ENCODE measurements at regions not wholly inside any gene's neighbourhood (a gene's known extent, or its start where the extent isn't known, plus 50 kb on each side); places are given as distances from the start of the nearest gene placed in this dataset.
"Not testable (repeated sequence)": the region's sequence is repeated elsewhere in the genome, so short reads cannot be mapped to it uniquely, and the experiment has no call there.

DNA sequence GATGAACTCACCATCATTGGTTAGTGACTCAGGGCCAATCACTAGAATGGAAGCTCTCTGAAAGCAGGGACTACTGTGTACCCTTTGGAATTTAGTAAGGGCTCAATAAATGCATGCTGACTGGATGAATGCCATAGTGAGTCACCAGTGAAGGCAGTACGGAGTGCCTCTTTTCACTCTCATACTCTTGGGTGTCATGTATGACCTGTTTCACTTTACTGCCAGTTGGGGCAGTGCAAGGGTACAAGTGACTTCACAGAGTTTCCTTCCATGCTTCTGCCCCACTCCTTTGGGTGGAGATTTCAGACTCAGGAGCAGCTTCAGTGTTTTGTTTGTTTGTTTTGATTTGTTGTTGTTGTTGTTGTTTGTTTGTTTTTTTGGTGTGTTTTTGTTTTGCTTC, 57.7 kb downstream of the SOX3 start:
- in situ Hi-C loops (cut with MboI; ENCODE audit: low pct_unique_long_range_greater_than_20kb, low sequenced_read_pairs), result no loop called here
- DNase-seq, result no peak

DNA sequence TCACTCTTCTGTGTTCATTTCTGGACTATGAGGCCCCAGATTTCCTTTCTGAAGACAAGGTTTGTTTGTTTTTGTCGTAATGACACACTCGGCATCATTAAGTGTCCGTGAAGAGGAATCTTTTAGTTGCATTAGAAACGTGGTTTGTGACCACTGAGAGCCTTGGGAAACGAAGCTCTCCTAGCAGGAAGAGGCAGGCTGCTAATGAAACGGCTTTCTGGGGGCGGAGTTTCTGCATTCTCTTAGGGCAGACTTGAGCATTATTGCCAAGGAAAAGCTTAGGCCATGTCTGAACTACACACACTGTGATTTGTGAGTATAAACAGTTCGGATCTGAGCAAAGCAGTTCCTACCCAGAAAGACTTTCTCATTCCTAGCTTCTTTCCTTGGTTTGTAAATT, 64.0 kb downstream of the SOX3 start:
- no peak for DNase-seq
- in situ Hi-C loops (cut with MboI; ENCODE audit: low pct_unique_long_range_greater_than_20kb, low sequenced_read_pairs), result no loop called here

DNA sequence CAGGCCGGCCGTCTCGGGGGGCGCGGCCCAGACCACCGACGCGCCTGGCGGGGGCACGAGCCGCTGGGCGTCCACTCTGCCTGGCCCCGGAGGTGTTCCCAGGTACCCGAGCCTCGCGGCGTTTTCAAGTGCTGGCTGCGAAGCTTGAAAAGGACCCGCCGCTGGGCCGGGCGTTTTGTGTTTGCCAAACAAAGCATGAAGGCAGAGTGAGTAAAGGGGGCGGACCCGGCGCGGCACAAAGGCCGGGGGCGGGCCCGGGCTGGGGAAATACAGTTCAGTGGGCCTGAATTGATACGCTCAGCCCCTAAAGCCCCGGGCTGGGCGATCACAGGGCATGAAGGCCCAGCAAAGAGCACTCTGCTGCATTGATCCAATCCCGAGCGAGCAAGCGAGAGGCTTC, 65.4 kb downstream of the SOX3 start:
- in situ Hi-C loops (cut with MboI; ENCODE audit: low pct_unique_long_range_greater_than_20kb, low sequenced_read_pairs), result no loop called here
- no peak for DNase-seq

DNA sequence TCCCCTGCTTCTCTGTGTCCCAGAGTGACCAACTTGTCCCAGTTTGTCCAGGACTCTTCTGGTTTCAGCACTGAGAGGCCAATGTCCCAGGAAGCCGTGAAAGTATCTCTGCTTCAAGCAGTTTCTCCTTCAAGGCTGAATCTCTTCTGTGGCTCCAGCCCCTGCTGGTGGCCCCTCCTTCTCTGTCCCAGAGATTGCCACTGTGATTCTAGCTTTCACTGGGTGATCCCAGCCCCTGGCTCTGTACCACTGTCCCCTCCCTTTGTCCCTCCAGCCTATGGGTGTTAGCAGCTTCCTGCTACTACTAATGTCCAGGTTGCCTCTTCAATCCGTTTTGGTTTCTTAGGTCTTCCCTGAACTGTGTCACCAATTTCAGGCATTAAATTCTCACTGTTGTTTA, 70.5 kb downstream of the SOX3 start:
- in situ Hi-C loops (cut with MboI; ENCODE audit: low pct_unique_long_range_greater_than_20kb, low sequenced_read_pairs), result no loop called here
- no peak for DNase-seq

DNA sequence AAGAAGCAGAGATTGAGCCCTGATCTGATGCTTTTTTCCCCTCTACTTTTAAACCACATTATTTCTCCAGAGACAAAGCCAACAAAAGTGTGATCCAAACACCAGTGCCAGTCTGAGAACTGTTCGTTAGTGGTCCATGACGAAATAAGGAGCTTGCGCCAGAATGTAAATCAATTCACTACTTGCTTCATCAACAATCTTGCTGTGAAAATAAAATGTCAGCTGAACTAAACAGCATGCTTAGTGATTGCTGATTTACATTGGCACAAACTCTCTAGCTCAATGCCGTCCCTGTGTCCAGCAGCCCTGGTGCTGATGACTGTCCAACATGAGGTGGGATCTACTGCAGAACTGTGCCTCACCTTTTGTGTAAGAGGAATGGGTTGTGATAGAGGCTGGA, 71.3 kb downstream of the SOX3 start:
- in situ Hi-C loops (cut with MboI; ENCODE audit: low pct_unique_long_range_greater_than_20kb, low sequenced_read_pairs), result no loop called here
- no peak for DNase-seq

DNA sequence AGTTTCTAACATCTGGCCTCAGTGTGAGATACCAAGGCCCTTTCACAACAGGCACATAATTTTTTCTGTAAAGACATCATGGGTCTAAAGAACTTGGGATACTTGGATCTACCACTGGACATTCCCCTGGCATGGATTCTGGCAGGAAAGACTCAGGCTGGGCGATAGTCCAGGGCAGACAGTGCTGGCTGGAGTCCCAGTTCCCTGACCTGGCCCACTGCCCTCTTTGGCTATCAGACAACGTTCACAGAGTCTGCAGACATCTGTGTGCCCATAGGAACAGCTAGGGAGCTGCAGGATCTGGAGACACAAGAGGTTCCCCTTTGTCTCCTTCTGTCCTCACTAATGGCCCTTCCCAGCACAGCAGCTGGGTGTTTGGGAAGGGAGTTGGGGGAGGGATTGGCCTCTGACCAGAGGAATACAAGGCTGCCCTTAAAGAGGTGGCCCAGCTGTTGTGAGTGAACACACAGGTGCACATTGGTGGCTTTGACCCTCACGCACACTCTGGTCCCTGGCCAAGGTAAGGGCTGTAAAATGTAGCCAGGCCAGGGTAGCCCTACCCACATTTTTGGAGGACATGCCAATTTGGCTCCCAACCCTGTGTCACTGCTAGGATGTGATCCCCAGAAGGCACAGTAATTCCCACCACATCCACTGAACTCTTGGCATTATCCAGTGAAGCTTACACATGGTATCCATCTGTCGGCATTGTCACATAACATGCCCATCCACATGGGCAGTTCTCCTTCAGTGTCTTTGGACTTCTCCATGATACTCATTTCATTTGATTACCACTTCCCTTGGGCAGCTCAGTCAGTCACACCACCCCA, 72.3 kb downstream of the SOX3 start:
- DNase-seq, result no peak
- in situ Hi-C loops (cut with MboI; ENCODE audit: low pct_unique_long_range_greater_than_20kb, low sequenced_read_pairs), result no loop called here

DNA sequence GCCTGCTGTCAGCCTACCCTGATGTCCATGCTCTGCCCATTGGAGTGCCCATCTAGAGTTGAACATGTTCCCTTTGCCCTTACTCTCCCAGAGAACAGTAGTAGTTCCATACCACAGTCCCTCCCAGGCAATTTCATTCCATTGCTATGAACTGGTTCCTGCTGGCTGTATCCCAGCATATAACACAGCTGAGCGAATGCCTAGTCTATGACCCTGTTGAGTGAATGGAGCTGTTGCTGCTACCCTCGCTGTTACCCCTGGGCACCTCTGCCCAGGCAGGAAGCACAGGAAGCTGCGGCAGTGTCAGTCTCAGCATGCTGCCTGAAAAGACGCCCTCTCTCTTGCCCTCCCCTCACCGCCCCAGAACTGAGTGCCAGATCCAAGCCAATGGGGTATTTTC, 73.3 kb downstream of the SOX3 start:
- in situ Hi-C loops (cut with MboI; ENCODE audit: low pct_unique_long_range_greater_than_20kb, low sequenced_read_pairs), result no loop called here
- DNase-seq, result no peak

DNA sequence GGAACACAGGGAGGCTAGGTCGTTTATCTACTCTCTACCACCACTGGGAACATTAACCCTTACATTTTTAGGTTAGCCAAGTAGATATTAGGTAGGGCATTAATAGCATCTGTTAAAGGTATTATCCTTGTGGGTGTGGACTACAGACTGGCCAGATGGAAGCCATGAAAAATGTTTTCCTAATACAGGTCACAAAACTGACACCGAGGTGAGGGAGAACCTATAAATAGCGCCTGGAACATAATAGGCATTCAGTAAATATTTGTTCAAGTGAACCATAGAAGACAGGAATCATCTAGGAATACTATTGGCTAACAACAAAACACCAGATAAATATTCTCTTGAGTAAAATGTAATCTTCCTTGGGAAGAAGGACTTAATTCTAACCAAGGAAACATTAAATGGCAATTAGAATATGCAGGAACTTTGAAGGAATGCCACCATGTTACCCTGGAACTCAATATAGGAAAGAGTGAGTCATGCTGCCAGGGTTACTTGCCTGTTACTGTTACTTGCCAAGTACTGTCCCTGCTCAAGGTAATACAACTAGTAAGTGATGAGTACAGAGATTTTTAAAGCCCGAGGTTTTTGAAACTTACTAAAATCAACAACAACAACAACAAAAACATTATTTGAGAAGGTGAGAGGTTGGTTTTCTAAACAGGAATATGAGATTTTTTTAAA, 79.0 kb downstream of the SOX3 start:
- in situ Hi-C loops (cut with MboI; ENCODE audit: low pct_unique_long_range_greater_than_20kb, low sequenced_read_pairs), result no loop called here
- no peak for DNase-seq

DNA sequence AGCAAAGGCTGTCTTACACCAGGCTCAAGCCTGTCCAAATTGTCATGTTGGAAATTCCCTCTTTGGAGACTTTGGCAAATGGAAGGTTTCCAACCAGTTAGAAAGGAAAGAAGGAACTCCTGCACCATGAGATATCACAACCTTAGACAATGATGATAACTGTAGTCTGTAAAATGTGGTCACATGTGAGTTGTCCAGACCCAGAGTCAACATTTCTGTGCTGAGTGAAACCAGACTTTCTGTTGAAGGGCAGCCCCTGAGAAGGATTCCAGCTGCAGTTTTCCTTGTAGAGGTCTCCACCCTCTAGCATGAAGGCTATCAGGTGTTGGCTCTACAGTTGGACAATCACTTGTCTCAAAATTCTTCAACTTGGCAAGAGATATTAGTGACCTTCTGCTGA, 82.4 kb downstream of the SOX3 start:
- in situ Hi-C loops (cut with MboI; ENCODE audit: low pct_unique_long_range_greater_than_20kb, low sequenced_read_pairs), result no loop called here
- no peak for DNase-seq

DNA sequence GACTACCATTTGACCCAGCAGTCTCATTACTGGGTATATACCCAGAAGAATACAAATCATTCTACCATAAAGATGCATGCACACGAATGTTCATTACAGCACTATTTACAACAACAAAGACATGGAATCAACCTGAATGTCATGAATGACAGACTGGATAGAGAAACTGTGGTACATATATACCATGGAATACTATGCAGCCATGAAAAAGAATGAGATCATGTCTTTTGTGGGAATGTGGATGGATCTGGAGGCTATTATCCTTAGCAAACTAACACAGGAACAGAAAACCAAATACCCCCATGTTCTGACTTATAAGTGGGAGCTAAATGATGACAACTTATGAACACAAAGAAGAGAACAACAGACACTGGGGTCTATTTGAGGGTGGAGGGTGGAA, 102.7 kb downstream of the SOX3 start:
- DNase-seq; in situ Hi-C loops (cut with MboI; ENCODE audit: low pct_unique_long_range_greater_than_20kb, low sequenced_read_pairs): not testable (repeated sequence)

DNA sequence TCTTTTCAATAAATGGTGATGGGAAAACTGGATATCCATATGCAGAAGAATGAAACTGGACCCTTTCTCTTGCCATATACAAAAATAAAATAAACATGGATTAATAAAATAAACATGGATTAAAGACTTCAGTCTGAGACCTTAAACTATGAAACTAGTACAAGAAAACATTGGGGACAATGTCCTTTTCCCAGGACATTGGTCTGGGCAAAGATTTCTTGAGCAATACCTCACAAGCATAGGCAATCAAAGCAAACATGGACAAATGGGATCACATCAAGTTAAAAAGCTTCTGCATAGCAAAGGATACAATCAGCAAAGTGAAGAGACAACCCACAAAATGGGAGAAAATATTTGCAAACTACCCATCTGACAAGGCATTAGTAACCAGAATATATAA, 108.5 kb downstream of the SOX3 start:
- DNase-seq; in situ Hi-C loops (cut with MboI; ENCODE audit: low pct_unique_long_range_greater_than_20kb, low sequenced_read_pairs): not testable (repeated sequence)

DNA sequence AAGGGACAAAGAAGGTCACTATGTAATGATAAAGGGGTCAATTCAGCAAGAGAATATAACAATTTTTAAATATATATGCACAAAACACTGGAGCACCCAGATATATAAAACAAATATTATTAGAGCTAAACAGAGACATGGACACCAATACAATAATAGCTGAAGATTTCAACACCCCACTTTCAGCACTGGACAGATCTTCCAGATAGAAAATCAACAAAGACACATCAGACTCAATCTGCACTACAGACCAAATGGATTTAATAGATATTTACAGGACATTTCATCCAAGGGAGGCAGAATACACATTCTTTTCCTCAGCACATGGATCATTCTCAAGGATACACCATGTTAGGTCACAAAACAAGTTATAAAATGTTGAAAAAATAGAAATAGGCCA, 111.4 kb downstream of the SOX3 start:
- in situ Hi-C loops (cut with MboI; ENCODE audit: low pct_unique_long_range_greater_than_20kb, low sequenced_read_pairs), result no loop called here

DNA sequence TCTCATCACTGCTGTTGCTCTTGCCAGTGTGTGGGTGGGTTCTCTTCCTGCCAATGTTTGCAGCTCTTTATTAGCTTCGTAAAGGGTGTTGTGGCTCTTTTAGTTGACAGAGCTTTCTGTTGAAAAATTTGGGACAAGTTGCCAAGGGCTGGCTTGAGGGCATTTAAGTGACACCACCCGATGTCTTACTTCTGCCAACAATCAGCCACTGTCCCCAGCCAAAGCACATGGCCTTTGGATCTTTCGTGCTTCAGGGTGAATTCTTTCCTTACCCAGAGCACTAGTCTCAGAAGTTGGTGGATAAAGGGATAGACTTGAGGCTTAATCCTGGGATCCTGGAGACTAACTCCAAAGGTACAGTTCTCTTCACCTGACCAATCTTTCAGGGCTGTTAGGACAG, 113.6 kb downstream of the SOX3 start:
- no peak for DNase-seq
- in situ Hi-C loops (cut with MboI; ENCODE audit: low pct_unique_long_range_greater_than_20kb, low sequenced_read_pairs), result no loop called here

More for the DNA sequence above, 111.4 kb downstream of the SOX3 start:
- DNase-seq, result no peak

DNA sequence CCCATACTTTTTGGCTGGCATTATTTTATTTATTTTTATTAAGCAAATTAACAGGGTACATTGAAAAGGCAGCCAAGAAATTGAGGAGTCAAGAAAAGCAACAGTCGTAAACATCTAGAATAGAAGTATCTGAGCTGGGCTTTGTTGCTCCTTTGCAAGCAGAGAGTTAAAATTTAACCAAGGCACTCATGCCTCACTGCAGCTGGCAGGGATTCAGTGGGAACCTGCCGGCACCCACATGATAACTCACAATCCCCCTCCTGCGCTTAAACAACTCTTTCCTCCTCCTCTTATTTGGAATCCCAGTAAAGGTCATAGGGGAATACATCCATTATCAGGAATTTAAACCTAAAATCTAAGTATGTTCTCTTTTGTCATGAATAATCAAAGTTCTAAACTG, 115.5 kb downstream of the SOX3 start:
- no peak for DNase-seq
- in situ Hi-C loops (cut with MboI; ENCODE audit: low pct_unique_long_range_greater_than_20kb, low sequenced_read_pairs), result no loop called here

DNA sequence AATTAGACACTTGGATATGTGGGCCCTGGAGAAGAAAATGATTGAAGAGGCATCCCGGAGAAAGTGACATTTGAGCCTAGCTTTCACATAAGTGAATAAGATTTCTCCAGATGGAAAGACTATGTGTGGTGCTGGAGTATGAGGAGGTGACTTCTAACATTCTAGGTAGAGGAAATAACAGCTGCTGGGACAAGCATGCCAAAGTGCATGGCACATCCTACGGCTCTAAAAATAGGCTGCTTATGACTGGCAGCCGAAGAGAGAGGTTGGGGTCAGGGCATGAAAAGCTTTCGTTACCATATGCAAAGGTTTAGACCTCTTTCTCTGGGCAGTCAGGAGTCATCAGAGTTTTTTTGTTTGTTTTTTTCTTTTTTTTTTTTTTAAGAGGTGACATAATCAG, 142.0 kb downstream of the SOX3 start:
- in situ Hi-C loops (cut with MboI; ENCODE audit: low pct_unique_long_range_greater_than_20kb, low sequenced_read_pairs), result no loop called here
- DNase-seq, result no peak

DNA sequence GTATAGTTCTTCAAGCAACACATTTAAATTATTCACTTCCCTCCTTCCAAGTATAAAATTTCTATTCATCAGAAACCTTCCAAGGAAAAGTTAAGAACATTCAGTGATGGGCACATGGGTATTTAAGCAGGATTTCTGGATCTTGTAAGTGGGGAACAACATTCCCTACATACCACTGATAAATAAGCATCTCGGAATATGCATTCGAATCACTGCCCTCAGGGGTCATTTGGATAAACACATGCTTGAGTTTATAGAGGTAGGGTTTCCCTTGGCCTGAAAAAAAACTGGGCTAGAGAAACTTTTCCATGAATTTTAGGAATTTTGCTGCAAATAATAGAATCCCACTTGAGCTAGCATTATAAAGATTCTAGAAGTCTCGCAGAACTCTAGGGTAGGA, 143.9 kb downstream of the SOX3 start:
- no peak for DNase-seq
- in situ Hi-C loops (cut with MboI; ENCODE audit: low pct_unique_long_range_greater_than_20kb, low sequenced_read_pairs), result no loop called here

DNA sequence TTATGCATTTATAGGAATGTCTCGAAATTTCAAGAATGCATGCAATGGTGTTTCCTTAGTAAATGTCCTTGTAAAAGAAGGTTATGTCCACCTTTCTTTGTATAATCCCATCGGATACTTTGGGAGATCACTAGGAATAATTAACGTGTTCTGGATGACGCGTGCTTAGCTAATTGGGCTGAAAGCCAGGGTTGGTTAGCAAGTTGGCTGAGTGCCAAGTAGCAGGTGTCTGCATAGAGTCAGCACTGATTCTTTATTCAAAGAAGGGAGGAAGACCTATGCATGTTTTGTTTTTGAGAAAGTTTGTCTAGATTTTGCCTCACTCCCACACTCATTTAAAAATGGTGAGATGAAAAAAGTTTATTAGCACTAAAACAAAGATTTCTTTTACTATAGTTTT, 144.6 kb downstream of the SOX3 start:
- in situ Hi-C loops (cut with MboI; ENCODE audit: low pct_unique_long_range_greater_than_20kb, low sequenced_read_pairs), result no loop called here
- no peak for DNase-seq

DNA sequence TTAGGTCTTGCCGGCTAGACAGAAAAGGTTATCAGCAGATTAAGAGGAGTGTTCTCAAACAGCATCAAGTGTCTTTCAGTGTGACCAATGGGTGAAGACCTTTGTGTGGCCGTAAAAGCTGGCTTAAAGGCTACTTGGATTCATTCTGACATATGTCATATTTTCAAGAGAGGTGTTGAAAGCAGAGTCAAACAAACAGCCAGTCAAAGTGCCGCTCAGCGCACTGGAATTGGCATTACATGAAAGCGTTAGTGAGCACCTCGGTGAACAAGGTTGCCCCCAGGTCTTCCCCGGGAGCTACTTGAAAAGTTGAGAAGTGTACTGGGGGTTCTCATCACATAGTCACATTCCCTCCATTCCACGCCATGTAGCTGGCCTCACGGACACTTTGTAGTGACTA, 148.9 kb downstream of the SOX3 start:
- no peak for DNase-seq
- in situ Hi-C loops (cut with MboI; ENCODE audit: low pct_unique_long_range_greater_than_20kb, low sequenced_read_pairs), result no loop called here

DNA sequence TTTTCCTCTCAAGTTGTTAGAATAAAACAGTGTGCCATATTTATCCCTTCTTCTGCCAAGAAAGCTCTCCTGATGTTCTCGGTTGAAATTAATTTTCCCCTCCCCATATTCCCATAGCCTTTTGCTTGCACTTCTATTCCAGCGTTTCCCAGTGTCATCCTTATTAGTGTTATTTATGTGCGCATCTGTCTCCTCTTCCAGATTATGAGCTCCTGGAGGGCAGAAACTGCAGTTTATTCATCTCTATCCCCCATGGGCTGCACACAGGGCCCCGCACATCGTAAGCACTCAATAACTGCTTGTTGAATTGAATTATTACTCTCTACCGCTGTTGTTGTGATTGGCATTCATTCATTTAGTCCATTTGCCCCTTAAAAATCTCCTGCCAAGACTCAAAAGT, 149.4 kb downstream of the SOX3 start:
- in situ Hi-C loops (cut with MboI; ENCODE audit: low pct_unique_long_range_greater_than_20kb, low sequenced_read_pairs), result no loop called here
- DNase-seq, result no peak

DNA sequence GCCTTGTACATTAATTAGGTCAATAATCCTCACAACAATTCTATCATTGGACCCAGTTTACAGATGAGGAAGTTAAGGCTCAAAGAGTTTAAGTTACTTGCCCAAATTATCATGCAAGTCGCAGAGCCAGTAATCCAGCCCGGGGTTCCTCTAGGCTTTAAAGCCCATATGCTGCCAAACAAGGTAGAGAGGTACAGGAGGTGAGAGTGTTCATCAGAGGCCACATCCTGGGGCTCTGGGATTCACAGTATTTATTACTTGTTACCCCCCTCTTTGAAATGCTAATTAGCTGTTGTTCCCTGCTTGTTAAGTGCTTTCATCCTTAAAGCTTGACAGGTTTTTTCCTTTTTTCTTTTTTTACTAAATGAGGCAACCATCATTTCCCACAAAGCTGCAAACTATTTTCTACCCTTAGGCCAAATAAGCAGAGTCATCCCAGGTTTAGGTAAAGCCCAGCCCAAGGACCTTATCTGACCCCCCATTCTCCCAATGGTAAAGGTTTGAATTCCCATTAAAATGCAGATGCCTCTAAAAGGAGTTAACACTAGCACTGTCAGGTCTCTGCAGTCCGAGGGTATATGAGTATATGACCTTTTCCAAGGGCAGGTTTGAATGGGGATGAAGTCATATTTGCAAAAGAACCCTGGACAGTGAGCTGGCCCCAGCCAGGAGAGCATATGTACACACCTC, 150.3 kb downstream of the SOX3 start:
- in situ Hi-C loops (cut with MboI; ENCODE audit: low pct_unique_long_range_greater_than_20kb, low sequenced_read_pairs), result no loop called here
- DNase-seq, result no peak

All from KBM-7 (cell line).